ENCODE measurements at regions not wholly inside any gene's neighbourhood (a gene's known extent, or its start where the extent isn't known, plus 50 kb on each side); places are given as distances from the start of the nearest gene placed in this dataset.

DNA sequence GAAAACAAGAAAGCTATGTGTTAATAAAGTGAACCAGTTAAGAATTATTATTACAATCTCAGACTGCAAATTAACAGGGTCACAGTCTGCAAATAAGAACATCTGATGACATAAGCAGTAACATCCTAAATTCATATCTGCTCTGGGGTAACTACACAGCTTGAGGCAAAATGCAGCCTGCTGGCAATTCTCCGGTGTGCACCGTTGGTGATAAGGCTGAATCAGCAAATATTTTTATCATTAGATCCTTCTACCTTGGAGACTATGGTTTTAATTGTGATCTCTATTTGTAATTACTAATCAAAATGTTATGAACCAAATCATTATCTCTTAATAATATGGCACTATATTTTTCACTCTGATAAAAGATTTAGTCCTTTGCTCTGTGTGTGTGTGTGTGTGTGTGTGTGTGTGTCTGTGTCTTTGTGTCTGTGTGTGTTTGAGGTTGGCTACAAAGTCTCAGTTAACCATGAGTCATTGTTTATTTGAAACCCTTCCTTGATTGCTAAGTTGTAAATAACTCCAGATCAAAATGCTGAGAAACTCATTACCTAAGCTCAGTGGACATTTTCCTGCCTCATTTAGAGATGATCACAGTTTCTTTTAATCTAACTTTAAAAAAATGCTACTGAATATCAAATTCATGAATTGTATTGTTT, 442.6 kb downstream of the GXYLT1 start:
- TF ChIP-seq, protein P1, sequence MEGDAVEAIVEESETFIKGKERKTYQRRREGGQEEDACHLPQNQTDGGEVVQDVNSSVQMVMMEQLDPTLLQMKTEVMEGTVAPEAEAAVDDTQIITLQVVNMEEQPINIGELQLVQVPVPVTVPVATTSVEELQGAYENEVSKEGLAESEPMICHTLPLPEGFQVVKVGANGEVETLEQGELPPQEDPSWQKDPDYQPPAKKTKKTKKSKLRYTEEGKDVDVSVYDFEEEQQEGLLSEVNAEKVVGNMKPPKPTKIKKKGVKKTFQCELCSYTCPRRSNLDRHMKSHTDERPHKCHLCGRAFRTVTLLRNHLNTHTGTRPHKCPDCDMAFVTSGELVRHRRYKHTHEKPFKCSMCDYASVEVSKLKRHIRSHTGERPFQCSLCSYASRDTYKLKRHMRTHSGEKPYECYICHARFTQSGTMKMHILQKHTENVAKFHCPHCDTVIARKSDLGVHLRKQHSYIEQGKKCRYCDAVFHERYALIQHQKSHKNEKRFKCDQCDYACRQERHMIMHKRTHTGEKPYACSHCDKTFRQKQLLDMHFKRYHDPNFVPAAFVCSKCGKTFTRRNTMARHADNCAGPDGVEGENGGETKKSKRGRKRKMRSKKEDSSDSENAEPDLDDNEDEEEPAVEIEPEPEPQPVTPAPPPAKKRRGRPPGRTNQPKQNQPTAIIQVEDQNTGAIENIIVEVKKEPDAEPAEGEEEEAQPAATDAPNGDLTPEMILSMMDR (IDR thresholded peaks at IDR 0.05; ENCODE audit: unreplicated experiment) = no peak
- Mint-ChIP-seq H3K4me3 (ENCODE audit: unreplicated experiment) (no peak overlapping the region), H3K27ac (ENCODE audit: unreplicated experiment) (no peak overlapping the region), H3K36me3 (ENCODE audit: low read depth, unreplicated experiment) (no peaks in the 10 kb centered on the region), H3K4me1 (ENCODE audit: unreplicated experiment) (no peaks in the 10 kb centered on the region), H3K27me3 (ENCODE audit: unreplicated experiment) (no peaks in the 10 kb centered on the region), H3K9me3 (ENCODE audit: unreplicated experiment) (no peaks in the 10 kb centered on the region)
- DNase-seq (ENCODE audit: low spot score) = no peak

DNA sequence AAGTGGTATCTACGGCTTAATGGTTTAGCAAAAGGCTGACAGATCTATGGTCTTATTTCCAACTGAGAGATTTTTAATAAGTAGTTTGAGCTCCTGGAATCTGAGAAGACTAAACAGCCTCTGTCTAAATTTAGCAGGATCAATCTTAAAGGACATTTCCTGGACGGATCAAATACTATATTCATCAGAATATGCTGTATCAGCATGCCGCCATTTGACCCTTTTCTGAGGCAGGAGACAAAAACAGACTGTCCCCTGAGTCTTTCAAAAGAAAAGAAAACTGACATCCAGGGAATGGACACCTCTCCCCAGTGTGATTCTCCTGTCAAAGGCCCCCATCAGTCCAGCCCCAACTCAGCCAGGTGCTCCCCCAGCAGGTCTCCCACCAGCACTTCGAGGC, 443.7 kb downstream of the GXYLT1 start:
- TF ChIP-seq, protein P1 (IDR thresholded peaks at IDR 0.05; ENCODE audit: unreplicated experiment) = no peak
- no peak overlapping the region for H3K27ac Mint-ChIP-seq (ENCODE audit: unreplicated experiment)
- no peaks in the 10 kb centered on the region for H3K27me3 Mint-ChIP-seq (ENCODE audit: unreplicated experiment)
- H3K36me3 Mint-ChIP-seq (ENCODE audit: low read depth, unreplicated experiment) = no peaks in the 10 kb centered on the region
- no peak for DNase-seq (ENCODE audit: low spot score)
- no peak overlapping the region for H3K4me3 Mint-ChIP-seq (ENCODE audit: unreplicated experiment)
- no peaks in the 10 kb centered on the region for H3K4me1 Mint-ChIP-seq (ENCODE audit: unreplicated experiment)
- H3K9me3 Mint-ChIP-seq (ENCODE audit: unreplicated experiment) = no peaks in the 10 kb centered on the region

DNA sequence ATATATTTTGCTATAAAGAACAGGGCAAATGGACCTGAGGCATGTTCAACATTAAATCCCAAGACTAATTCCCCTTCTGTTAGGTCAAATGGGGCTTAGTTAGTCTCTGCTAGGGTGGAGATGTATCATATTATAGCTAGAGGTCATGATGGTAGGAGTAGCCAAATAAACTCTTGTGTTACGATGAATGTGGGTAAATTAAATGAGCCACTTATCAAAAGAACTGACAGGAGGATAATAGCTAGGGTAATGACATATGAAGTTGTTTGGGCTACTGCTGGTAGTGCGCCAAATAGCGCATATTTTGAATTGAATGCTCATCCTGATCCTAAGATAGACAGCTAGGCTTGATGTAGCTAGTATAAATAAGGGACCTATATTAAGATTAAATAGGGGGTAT, 445.0 kb downstream of the GXYLT1 start:
- TF ChIP-seq, protein P1 (IDR thresholded peaks at IDR 0.05; ENCODE audit: unreplicated experiment) = no peak
- Mint-ChIP-seq H3K36me3 (ENCODE audit: low read depth, unreplicated experiment) (no peaks in the 10 kb centered on the region), H3K9me3 (ENCODE audit: unreplicated experiment) (no peaks in the 10 kb centered on the region), H3K4me3 (ENCODE audit: unreplicated experiment) (no peak overlapping the region), H3K27ac (ENCODE audit: unreplicated experiment) (no peak overlapping the region), H3K4me1 (ENCODE audit: unreplicated experiment) (no peaks in the 10 kb centered on the region), H3K27me3 (ENCODE audit: unreplicated experiment) (no peaks in the 10 kb centered on the region)
- DNase-seq (ENCODE audit: low spot score) = no peak

DNA sequence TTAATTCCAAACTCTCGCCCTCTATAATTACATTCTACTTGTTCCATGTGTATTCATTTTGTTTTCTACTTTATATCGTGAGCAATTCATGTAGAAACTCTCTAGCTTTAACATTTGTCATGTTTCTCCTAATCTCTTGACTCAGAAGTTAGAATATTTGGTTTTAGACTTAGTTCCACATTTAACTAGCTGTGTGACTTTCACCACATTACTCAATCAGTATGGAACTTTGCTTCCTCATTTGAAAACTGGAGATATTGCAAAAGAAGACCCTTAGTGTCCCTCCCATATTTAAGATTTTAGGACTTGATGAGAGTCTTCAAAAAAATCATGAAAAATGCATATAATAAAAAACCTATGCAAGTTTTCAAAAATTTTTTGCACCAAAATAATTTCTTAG, 447.5 kb downstream of the GXYLT1 start:
- Mint-ChIP-seq H3K4me3 (ENCODE audit: unreplicated experiment) (no peak overlapping the region), H3K36me3 (ENCODE audit: low read depth, unreplicated experiment) (no peaks in the 10 kb centered on the region), H3K9me3 (ENCODE audit: unreplicated experiment) (no peaks in the 10 kb centered on the region), H3K4me1 (ENCODE audit: unreplicated experiment) (no peaks in the 10 kb centered on the region), H3K27ac (ENCODE audit: unreplicated experiment) (no peak overlapping the region), H3K27me3 (ENCODE audit: unreplicated experiment) (no peaks in the 10 kb centered on the region)
- TF ChIP-seq, protein P1 (IDR thresholded peaks at IDR 0.05; ENCODE audit: unreplicated experiment) = no peak
- DNase-seq (ENCODE audit: low spot score) = no peak

DNA sequence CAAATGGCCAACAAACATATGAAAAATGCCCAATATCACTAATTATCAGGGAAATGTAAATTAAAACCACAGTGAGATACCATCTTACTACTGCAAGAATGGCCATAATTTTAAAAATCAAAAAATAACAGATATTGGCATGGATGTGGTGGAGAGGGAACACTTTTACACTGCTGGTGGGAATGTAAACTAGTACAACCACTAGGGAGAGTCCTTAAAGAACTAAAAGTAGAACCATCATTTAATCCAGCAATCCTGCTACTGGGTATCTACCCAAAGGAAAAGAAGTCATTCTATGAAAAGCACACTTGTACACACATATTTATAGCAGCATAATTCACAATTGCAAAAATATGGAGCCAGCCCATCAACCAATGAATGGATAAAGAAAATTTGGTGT, 459.7 kb downstream of the GXYLT1 start:
- H3K36me3 Mint-ChIP-seq (ENCODE audit: low read depth, unreplicated experiment) = no peaks in the 10 kb centered on the region
- H3K9me3 Mint-ChIP-seq (ENCODE audit: unreplicated experiment) = no peaks in the 10 kb centered on the region
- H3K27me3 Mint-ChIP-seq (ENCODE audit: unreplicated experiment) = no peaks in the 10 kb centered on the region
- no peak for DNase-seq (ENCODE audit: low spot score)
- no peak overlapping the region for H3K4me3 Mint-ChIP-seq (ENCODE audit: unreplicated experiment)
- no peaks in the 10 kb centered on the region for H3K4me1 Mint-ChIP-seq (ENCODE audit: unreplicated experiment)
- TF ChIP-seq, protein P1 (IDR thresholded peaks at IDR 0.05; ENCODE audit: unreplicated experiment) = no peak
- H3K27ac Mint-ChIP-seq (ENCODE audit: unreplicated experiment) = no peak overlapping the region
